Raji (cell line): ENCODE measurements at regions not wholly inside any gene's neighbourhood (a gene's known extent, or its start where the extent isn't known, plus 50 kb on each side); places are given as distances from the start of the nearest gene placed in this dataset.

Experiments
- POLR2A ChIP-seq: IDR thresholded peaks from 2 replicates; pipeline ENCODE4 v1.6.1; 2011; ENCODE audit warnings: low read depth, low read length, control low read depth; ENCODE audit not compliant: insufficient read depth

GRCh38 chr3:153894857-153895256 is 226.3 kb upstream of the ARHGEF26 start:
- no peak for TF ChIP-seq POLR2A

GRCh38 chr3:153896197-153896596 is 225.0 kb upstream of the ARHGEF26 start:
- TF ChIP-seq POLR2A: no peak

- no peak for TF ChIP-seq POLR2A
Measured at GRCh38 chr3:153897025-153897723, 224.0 kb upstream of the ARHGEF26 start.

GRCh38 chr3:153897842-153898241 is 223.3 kb upstream of the ARHGEF26 start:
- TF ChIP-seq POLR2A: no peak

GRCh38 chr3:153901152-153901551 is 220.0 kb upstream of the ARHGEF26 start:
- TF ChIP-seq POLR2A: no peak

GRCh38 chr3:153901991-153902390 is 219.2 kb upstream of the ARHGEF26 start:
- no peak for TF ChIP-seq POLR2A

GRCh38 chr3:153903430-153903829 is 217.8 kb upstream of the ARHGEF26 start:
- no peak for TF ChIP-seq POLR2A

GRCh38 chr3:153906366-153906765 is 214.8 kb upstream of the ARHGEF26 start:
- no peak for TF ChIP-seq POLR2A

- no peak for TF ChIP-seq POLR2A
Measured at GRCh38 chr3:153910387-153910786, 210.8 kb upstream of the ARHGEF26 start.

- TF ChIP-seq POLR2A: no peak
Measured at GRCh38 chr3:153911116-153911515, 210.1 kb upstream of the ARHGEF26 start.

- TF ChIP-seq POLR2A: no peak
Measured at GRCh38 chr3:153919773-153920172, 201.4 kb upstream of the ARHGEF26 start.

GRCh38 chr3:153921826-153922225 is 199.4 kb upstream of the ARHGEF26 start:
- no peak for TF ChIP-seq POLR2A

- TF ChIP-seq POLR2A: no peak
Measured at GRCh38 chr3:153925841-153926514, 195.2 kb upstream of the ARHGEF26 start.

GRCh38 chr3:153927107-153927506 is 194.1 kb upstream of the ARHGEF26 start:
- TF ChIP-seq POLR2A: no peak

- no peak for TF ChIP-seq POLR2A
Measured at GRCh38 chr3:153928851-153929250, 192.3 kb upstream of the ARHGEF26 start.

GRCh38 chr3:153944084-153944483 is 177.1 kb upstream of the ARHGEF26 start:
- TF ChIP-seq POLR2A: no peak

GRCh38 chr3:153951276-153951675 is 169.9 kb upstream of the ARHGEF26 start:
- no peak for TF ChIP-seq POLR2A
